HFF-Myc (cell line): ENCODE measurements at regions not wholly inside any gene's neighbourhood (a gene's known extent, or its start where the extent isn't known, plus 50 kb on each side); places are given as distances from the start of the nearest gene placed in this dataset.
"Not testable (repeated sequence)": the region's sequence is repeated elsewhere in the genome, so short reads cannot be mapped to it uniquely, and the experiment has no call there.

Experiments used
- DNase-seq: peaks from one replicate; pipeline ENCODE4 v3.0.0-alpha.2; 2011; ENCODE audit warnings: low read depth; ENCODE audit errors: extremely low read depth
- H3K4me3 ChIP-seq: replicated peaks from 2 replicates; pipeline ENCODE4 v1.5.1; 2011; ENCODE audit warnings: low read depth, mild to moderate bottlenecking, control low read depth, low read length
- TF ChIP-seq, protein P1 (sequence below): IDR thresholded peaks from 2 replicates; pipeline ENCODE4 v1.5.1; 2012; ENCODE audit warnings: mild to moderate bottlenecking, low read depth, low read length, control low read depth; ENCODE audit errors: missing control alignments

DNA sequence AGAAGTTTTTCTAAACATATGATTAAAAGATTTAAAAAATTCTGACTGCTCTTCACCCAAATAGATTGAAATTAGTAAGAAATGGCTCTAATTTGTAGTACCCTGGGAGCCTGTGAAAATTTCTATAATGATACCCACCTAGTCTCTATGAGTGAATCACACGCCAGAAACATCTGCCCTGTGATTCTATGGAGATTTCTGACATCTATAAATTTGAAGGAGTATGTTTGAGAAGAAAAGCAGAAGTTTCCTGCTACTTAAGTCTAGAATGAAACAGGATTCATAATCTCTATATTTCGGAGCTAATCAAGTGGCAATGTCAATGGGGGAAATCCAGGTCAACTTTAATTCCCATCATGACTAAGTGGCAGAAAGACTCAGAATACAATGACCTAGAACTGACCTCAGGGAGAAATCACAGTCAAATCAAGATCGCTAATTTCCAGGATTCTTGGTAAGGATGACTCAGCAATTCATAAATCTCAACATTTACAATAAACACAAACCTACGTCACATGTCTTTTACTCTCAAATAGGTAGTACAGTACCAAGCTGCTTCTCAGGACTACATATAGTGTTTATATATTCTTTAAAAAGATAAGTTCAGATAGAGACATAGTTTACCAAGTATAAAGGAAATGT, 186.2 kb upstream of the TNFAIP3 start:
- H3K4me3 ChIP-seq, result no peak overlapping the region
- TF ChIP-seq, protein P1, sequence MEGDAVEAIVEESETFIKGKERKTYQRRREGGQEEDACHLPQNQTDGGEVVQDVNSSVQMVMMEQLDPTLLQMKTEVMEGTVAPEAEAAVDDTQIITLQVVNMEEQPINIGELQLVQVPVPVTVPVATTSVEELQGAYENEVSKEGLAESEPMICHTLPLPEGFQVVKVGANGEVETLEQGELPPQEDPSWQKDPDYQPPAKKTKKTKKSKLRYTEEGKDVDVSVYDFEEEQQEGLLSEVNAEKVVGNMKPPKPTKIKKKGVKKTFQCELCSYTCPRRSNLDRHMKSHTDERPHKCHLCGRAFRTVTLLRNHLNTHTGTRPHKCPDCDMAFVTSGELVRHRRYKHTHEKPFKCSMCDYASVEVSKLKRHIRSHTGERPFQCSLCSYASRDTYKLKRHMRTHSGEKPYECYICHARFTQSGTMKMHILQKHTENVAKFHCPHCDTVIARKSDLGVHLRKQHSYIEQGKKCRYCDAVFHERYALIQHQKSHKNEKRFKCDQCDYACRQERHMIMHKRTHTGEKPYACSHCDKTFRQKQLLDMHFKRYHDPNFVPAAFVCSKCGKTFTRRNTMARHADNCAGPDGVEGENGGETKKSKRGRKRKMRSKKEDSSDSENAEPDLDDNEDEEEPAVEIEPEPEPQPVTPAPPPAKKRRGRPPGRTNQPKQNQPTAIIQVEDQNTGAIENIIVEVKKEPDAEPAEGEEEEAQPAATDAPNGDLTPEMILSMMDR, result no peak
- no peak for DNase-seq

- DNase-seq, result no peak
- H3K4me3 ChIP-seq, result no peak overlapping the region
- TF ChIP-seq, protein P1, result no peak
Observed at GRCh38 chr6:137681445-137682009, 185.5 kb upstream of the TNFAIP3 start.

DNA sequence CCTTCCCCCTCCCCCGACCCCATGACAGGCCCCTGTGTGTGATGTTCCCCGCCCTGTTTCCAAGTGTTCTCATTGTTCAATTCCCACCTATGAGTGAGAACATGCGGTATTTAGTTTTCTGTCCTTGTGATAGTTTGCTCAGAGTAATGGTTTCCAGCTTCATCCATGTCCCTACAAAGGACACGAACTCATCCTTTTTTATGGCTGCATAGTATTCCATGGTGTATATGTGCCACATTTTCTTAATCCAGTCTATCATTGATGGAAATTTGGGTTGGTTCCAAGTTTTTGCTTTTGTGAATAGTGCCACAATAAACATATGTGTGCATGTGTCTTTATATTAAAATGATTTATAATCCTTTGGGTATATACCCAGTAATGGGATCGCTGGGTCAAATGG, 184.4 kb upstream of the TNFAIP3 start:
- not testable (repeated sequence) for H3K4me3 ChIP-seq, DNase-seq

GRCh38 chr6:137683916-137684315, 183.1 kb upstream of the TNFAIP3 start:
- H3K4me3 ChIP-seq, result no peak overlapping the region
- DNase-seq, result no peak
- TF ChIP-seq, protein P1, result no peak

- TF ChIP-seq, protein P1, result no peak
- no peak for DNase-seq
- H3K4me3 ChIP-seq, result no peak overlapping the region
Observed at GRCh38 chr6:137685798-137686375, 181.2 kb upstream of the TNFAIP3 start.

- H3K4me3 ChIP-seq, result no peak overlapping the region
- TF ChIP-seq, protein P1, result no peak
- no peak for DNase-seq
Observed at GRCh38 chr6:137687818-137688217, 179.2 kb upstream of the TNFAIP3 start.

DNA sequence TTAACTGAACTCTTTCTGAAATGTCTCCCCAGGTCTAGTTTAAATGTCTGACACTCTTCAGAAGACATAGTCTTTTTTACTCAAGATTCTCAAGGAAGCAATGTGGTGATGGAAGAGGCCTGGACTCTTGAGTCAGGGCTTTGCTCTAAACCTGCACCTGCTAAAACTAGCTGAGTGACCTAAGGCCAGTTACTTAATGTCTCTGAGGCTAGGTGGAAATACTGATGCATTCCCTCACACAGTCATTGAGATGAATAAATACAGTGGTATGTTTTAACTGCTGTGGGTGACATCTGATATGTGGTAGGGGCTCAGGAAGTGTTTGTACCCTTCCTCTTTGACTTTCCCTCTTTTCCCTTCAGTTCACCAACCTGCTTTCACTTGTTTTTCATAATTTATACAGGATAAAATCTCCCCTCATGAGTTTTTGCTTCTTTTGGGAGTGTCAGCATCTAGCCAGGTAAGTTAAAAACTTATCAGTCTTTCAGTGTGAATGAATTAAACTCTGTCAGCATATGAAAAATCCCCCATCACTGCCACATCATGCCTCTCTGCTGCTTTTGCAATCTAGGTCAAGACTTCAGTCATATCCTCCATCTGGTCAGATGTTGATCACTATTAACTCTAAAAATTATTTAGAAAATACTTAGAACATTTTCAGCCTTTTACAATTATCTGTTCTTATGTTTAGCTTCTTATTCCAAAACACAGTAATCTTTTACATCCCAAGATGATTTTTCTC, 178.7 kb upstream of the TNFAIP3 start:
- no peak overlapping the region for H3K4me3 ChIP-seq
- no peak for DNase-seq
- TF ChIP-seq, protein P1, result no peak
